DMS53 (cell line): ENCODE measurements at regions not wholly inside any gene's neighbourhood (a gene's known extent, or its start where the extent isn't known, plus 50 kb on each side); places are given as distances from the start of the nearest gene placed in this dataset.

Experiments used
- DNase-seq: peaks from one replicate; lab custom pipeline; 2025; lab: John Stamatoyannopoulos, UW

- DNase-seq: no peak
Observed at GRCh38 chr11:45724153-45724552, 58.7 kb upstream of the CHST1 start.

- DNase-seq: no peak
Observed at GRCh38 chr11:45723397-45723796, 58.0 kb upstream of the CHST1 start.

- no peak for DNase-seq
Observed at GRCh38 chr11:45722144-45722543, 56.7 kb upstream of the CHST1 start.

- DNase-seq: no peak
Observed at GRCh38 chr11:45717526-45717925, 52.1 kb upstream of the CHST1 start.

- DNase-seq: peak; percentile 9
Observed at GRCh38 chr11:45715418-45715817, 50.0 kb upstream of the CHST1 start.
